ENCODE measurements at regions not wholly inside any gene's neighbourhood (a gene's known extent, or its start where the extent isn't known, plus 50 kb on each side); places are given as distances from the start of the nearest gene placed in this dataset.
"Not testable (repeated sequence)": the region's sequence is repeated elsewhere in the genome, so short reads cannot be mapped to it uniquely, and the experiment has no call there.

DNA sequence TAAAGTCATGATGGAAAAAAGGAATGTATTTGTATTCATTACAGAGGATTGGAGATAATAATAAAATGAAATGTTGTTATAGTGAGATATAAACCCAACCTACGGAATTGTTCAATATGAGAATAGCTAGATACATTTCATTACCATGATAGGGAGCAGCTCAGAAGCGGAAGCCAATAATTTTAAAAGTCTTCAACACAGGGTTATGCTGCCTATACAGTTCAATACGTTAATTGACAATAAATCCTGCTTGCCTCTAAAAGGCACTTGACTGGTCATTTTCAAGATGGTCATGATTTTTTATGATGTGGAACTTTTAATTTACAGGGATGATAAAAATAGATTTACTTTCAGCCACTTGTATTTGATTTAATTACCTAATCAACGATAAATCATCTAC, 506.8 kb downstream of the TMEM114 start:
- no peaks in the 10 kb centered on the region for H3K4me1 ChIP-seq
- TF ChIP-seq, protein P1, sequence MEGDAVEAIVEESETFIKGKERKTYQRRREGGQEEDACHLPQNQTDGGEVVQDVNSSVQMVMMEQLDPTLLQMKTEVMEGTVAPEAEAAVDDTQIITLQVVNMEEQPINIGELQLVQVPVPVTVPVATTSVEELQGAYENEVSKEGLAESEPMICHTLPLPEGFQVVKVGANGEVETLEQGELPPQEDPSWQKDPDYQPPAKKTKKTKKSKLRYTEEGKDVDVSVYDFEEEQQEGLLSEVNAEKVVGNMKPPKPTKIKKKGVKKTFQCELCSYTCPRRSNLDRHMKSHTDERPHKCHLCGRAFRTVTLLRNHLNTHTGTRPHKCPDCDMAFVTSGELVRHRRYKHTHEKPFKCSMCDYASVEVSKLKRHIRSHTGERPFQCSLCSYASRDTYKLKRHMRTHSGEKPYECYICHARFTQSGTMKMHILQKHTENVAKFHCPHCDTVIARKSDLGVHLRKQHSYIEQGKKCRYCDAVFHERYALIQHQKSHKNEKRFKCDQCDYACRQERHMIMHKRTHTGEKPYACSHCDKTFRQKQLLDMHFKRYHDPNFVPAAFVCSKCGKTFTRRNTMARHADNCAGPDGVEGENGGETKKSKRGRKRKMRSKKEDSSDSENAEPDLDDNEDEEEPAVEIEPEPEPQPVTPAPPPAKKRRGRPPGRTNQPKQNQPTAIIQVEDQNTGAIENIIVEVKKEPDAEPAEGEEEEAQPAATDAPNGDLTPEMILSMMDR (IDR thresholded peaks at IDR 0.05): no peak
- intact Hi-C loops (cut with DNase I; ENCODE audit: low total_unique reads): no loop called here
- H3K27me3 ChIP-seq: no peaks in the 10 kb centered on the region
- no peaks in the 10 kb centered on the region for H3K36me3 ChIP-seq
- no peak overlapping the region for H3K4me3 ChIP-seq
- no peak for DNase-seq
- H3K9me3 ChIP-seq: no peaks in the 10 kb centered on the region
- no peak overlapping the region for H3K27ac ChIP-seq

DNA sequence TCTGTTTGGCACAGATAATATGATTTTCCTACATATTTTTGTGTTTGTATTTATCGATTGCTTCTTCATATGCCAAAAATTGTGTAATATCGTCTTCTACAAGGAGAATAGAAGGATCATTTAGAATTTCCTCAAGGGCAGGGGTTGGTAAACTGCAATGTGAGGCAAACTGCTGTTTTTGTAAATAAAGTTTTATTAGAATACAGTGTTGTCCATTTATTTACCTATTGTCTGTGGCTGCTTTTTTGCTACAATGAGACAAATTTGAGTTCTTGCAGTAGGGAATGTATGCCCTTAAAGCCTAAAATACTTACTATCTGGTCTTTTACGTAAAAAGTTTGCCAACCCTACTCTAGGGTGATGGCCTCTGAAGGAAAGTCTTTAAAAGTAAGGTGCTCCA, 509.5 kb downstream of the TMEM114 start:
- Histone ChIP-seq H3K4me1 (no peaks in the 10 kb centered on the region), H3K9me3 (no peaks in the 10 kb centered on the region), H3K36me3 (no peaks in the 10 kb centered on the region), H3K27ac (no peak overlapping the region), H3K27me3 (no peaks in the 10 kb centered on the region), H3K4me3 (no peak overlapping the region)
- TF ChIP-seq, protein P1 (IDR thresholded peaks at IDR 0.05): no peak
- no peak for DNase-seq
- intact Hi-C loops (cut with DNase I; ENCODE audit: low total_unique reads): no loop called here

DNA sequence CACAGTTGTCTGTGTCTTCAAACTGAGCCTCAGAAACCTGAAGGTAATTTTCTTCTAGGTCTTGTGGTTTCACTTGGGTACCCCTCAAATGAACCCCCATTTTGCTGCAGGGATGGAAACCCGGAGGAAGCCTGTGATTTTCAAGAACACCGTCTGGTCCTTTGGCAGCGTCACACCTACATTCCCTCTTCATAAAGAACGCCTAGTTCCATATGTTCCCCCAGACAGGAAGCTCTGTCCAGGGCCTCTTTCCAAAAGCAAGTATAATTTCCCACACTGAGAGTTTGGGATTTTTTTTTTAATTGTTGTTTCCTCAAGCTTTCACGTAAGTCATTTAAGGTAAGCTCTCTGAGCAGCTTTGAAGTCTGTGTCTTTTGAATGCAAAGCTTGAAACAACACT, 515.0 kb downstream of the TMEM114 start:
- Histone ChIP-seq H3K4me3 (no peak overlapping the region), H3K9me3 (no peaks in the 10 kb centered on the region), H3K27me3 (no peaks in the 10 kb centered on the region), H3K36me3 (no peaks in the 10 kb centered on the region), H3K4me1 (no peaks in the 10 kb centered on the region), H3K27ac (no peak overlapping the region)
- TF ChIP-seq, protein P1 (IDR thresholded peaks at IDR 0.05): no peak
- DNase-seq: no peak
- intact Hi-C loops (cut with DNase I; ENCODE audit: low total_unique reads): no loop called here

DNA sequence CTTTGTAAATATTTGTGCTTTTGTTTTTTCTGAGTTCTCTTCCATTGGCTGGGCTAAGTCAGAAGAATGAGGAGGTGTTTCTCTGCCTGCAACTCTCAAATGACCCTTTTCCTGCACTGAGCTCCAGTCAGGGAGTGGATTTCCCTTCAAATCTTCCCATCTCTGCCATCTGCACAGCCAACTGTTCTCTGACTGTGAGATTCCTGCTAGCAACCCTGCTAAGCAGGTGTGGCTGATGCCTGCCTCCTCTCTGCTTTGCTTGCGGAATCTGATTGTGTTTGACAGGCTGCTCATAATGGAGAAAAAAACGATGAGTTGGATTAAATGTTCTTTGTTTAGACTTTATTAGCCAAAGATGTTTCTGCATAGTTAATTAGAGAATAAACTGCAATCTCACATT, 519.8 kb downstream of the TMEM114 start:
- H3K4me1 ChIP-seq: no peaks in the 10 kb centered on the region
- H3K36me3 ChIP-seq: no peaks in the 10 kb centered on the region
- no peak for DNase-seq
- H3K9me3 ChIP-seq: peaks cover 0 to 8% (median 3%) of the 10 kb centered on the region in 3 donors
- H3K27me3 ChIP-seq: no peaks in the 10 kb centered on the region
- H3K4me3 ChIP-seq: no peak overlapping the region
- no peak overlapping the region for H3K27ac ChIP-seq
- TF ChIP-seq, protein P1 (IDR thresholded peaks at IDR 0.05): no peak
- intact Hi-C loops (cut with DNase I; ENCODE audit: low total_unique reads): no loop called here

DNA sequence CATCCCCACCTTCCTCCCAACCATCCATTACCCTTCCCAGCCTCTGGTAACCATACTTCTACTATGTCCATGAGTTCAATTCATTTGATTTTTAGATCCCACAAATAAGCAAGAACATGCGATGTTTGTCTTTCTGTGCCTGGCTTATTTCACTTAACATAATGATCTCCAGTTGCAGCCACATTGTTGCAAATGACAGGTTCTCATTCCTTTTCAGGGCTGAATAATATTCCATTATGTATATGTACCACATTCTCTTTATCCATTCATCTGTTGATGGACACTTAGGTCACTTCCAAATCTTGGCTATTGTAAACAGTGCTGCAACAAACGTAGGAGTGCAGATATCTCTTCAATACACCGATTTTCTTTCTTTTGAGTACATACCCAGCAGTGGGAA, 522.1 kb downstream of the TMEM114 start:
- H3K4me1 ChIP-seq; intact Hi-C loops (cut with DNase I; ENCODE audit: low total_unique reads); H3K36me3 ChIP-seq; H3K27me3 ChIP-seq; H3K4me3 ChIP-seq; H3K27ac ChIP-seq; H3K9me3 ChIP-seq; DNase-seq: not testable (repeated sequence)

DNA sequence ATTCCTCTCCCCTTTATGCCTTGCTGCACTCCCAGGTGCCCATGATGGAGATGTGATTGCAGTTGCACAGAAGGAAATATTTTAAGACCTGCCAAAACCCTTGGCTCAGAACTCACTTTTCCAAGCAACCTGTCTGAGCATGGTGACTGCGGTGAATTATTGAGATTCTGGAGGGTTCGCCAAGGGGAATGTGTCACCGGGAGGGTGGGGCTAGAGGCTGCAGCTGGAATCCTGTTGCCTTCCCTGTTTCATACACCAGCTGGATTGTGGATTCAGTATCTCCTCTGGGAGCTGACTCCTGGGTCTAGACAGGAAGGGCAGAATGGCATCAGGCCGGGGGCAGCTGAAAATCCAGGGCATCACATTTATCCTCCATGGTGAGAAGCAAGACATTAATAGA, 527.2 kb downstream of the TMEM114 start:
- Histone ChIP-seq H3K4me3 (no peak overlapping the region), H3K4me1 (no peaks in the 10 kb centered on the region), H3K9me3 (peaks cover 0 to 8% (median 3%) of the 10 kb centered on the region in 3 donors), H3K36me3 (no peaks in the 10 kb centered on the region), H3K27me3 (no peaks in the 10 kb centered on the region), H3K27ac (no peak overlapping the region)
- DNase-seq: no peak
- TF ChIP-seq, protein P1 (IDR thresholded peaks at IDR 0.05): no peak
- intact Hi-C loops (cut with DNase I; ENCODE audit: low total_unique reads): no loop called here
